SK-N-MC (cell line): ENCODE measurements at regions not wholly inside any gene's neighbourhood (a gene's known extent, or its start where the extent isn't known, plus 50 kb on each side); places are given as distances from the start of the nearest gene placed in this dataset.

Source experiments
- EZH2 ChIP-seq: fragments of 200-600 bp; sonication (generic); IDR thresholded peaks from one replicate; pipeline ENCODE4 v1.6.1; 2017; ENCODE audit warnings: antibody characterized with exemption
- POLR2AphosphoS5 ChIP-seq: IDR thresholded peaks from 2 replicates; pipeline ENCODE4 v1.6.1; 2012; ENCODE audit warnings: mild to moderate bottlenecking, low read depth, low read length, borderline replicate concordance

DNA sequence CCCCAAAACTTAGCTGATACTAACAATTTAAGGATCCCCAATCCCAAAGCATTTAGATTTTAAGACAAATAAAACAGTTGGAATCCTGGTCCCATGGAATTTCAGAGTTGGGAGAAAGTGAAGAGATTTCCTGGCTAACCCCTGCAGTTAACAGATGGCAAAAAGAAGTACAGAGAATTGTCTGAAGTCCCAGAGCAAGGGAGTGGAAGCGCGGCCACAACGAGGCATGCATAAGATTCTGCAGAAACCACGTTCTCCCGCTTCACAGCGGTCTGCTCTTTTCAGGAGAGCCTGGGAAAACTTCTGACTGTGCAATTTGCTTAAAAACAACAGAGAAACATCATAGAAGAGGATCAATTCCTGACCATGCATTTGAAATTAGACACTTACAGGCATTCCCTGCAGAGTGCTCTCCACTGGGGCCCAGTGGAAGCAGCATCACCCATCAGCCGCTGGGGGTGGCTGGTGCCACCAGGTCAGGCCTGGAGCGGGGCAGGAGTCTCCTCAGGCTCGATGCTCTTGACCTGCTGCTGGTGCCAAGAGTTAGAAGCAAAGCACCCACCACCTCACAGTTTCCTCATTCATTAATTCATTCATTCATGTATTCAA, 226.7 kb upstream of the POU3F1 start:
- TF ChIP-seq EZH2 (no peak), POLR2AphosphoS5 (no peak)
